Neural cell (in vitro differentiated cells): ENCODE measurements at regions not wholly inside any gene's neighbourhood (a gene's known extent, or its start where the extent isn't known, plus 50 kb on each side); places are given as distances from the start of the nearest gene placed in this dataset.

Experiments used
- H2AFZ ChIP-seq: fragments of 200-600, 300-800 bp; sonication (generic), shearing (Covaris generic); 2 replicates; pipeline ENCODE4 v1.6.0; 2014; ENCODE audit warnings: low read depth, mild to moderate bottlenecking, antibody characterized with exemption, low read length, moderate library complexity
- H3F3A ChIP-seq: fragments of 200-600 bp; shearing (Covaris generic); 2 replicates; pipeline ENCODE4 v1.6.1; 2016; ENCODE audit warnings: mild to moderate bottlenecking, moderate library complexity, mixed read lengths, antibody characterized with exemption, low read length; ENCODE audit not compliant: insufficient read depth, poor library complexity, severe bottlenecking
- H3K27ac ChIP-seq: fragments of 200-600, 300-800 bp; sonication (generic), shearing (Covaris generic); 2 replicates; pipeline ENCODE4 v1.5.1; 2014; ENCODE audit warnings: mild to moderate bottlenecking, low read length, moderate library complexity
- H3K27me3 ChIP-seq: fragments of 300-800, 200-600 bp; sonication (generic), shearing (Covaris generic); 2 replicates; pipeline ENCODE4 v1.6.0; 2014; ENCODE audit warnings: mild to moderate bottlenecking, low read depth, low read length, moderate library complexity; ENCODE audit not compliant: insufficient read depth
- H3K36me3 ChIP-seq: fragments of 300-800, 200-600 bp; sonication (generic), shearing (Covaris generic); 2 replicates; pipeline ENCODE4 v1.5.1; 2014; ENCODE audit warnings: mild to moderate bottlenecking, antibody characterized with exemption, low read length, moderate library complexity; ENCODE audit not compliant: insufficient read depth
- H3K4me2 ChIP-seq: fragments of 300-800, 200-600 bp; sonication (generic), shearing (Covaris generic); 2 replicates; pipeline ENCODE4 v1.6.0; 2014; ENCODE audit warnings: mild to moderate bottlenecking, low read length
- H3K4me3 ChIP-seq: fragments of 300-800, 200-600 bp; sonication (generic), shearing (Covaris generic); 2 replicates; pipeline ENCODE4 v1.5.1; 2014; ENCODE audit warnings: mild to moderate bottlenecking, low read length, moderate library complexity
- H3K79me2 ChIP-seq: fragments of 200-600 bp; shearing (Covaris generic); replicated peaks from 2 replicates; pipeline ENCODE4 v1.6.0; 2014; ENCODE audit warnings: mild to moderate bottlenecking, low read length, moderate library complexity; ENCODE audit not compliant: insufficient read depth
- H3K9ac ChIP-seq: fragments of 300-800, 200-600 bp; sonication (generic), shearing (Covaris generic); 2 replicates; pipeline ENCODE4 v1.6.1; 2016; ENCODE audit warnings: mild to moderate bottlenecking, low read length, mixed read lengths
- H3K9me2 ChIP-seq: fragments of 200-600 bp; shearing (Covaris generic); 2 replicates; pipeline ENCODE4 v1.6.1; 2016; ENCODE audit warnings: mild to moderate bottlenecking, low read length, mixed read lengths; ENCODE audit not compliant: insufficient read depth
- H3K9me3 ChIP-seq: fragments of 200-600, 300-800 bp; sonication (generic), shearing (Covaris generic); 2 replicates; pipeline ENCODE4 v1.6.1; 2016; ENCODE audit warnings: mild to moderate bottlenecking, mixed run types, low read length, moderate library complexity, mixed read lengths
- H4K20me1 ChIP-seq: fragments of 200-600 bp; shearing (Covaris generic); 2 replicates; pipeline ENCODE4 v1.6.1; 2016; ENCODE audit warnings: mild to moderate bottlenecking, mixed run types; ENCODE audit not compliant: insufficient read depth
- EP300 ChIP-seq: fragments of 450-650 bp; conservative IDR thresholded peaks from 2 replicates; pipeline ENCODE4 v1.6.1; 2014; ENCODE audit warnings: antibody characterized with exemption, mild to moderate bottlenecking, moderate library complexity; ENCODE audit not compliant: poor library complexity, severe bottlenecking
- EZH2 ChIP-seq: fragments of 200-600, 300-800 bp; shearing (Covaris generic), sonication (generic); IDR thresholded peaks from 2 replicates; pipeline ENCODE4 v1.6.1; 2014; ENCODE audit warnings: antibody characterized with exemption, low read length, borderline replicate concordance, mild to moderate bottlenecking; ENCODE audit not compliant: insufficient read depth, poor library complexity, severe bottlenecking
- MXI1 ChIP-seq: fragments of 450-650 bp; conservative IDR thresholded peaks from 2 replicates; pipeline ENCODE4 v1.6.1; 2014; ENCODE audit warnings: antibody characterized with exemption, mild to moderate bottlenecking; ENCODE audit not compliant: poor library complexity, severe bottlenecking
- POLR2AphosphoS5 ChIP-seq: IDR thresholded peaks from 2 replicates; pipeline ENCODE4 v1.6.1; 2012
- RAD21 ChIP-seq: fragments of 450-650 bp; conservative IDR thresholded peaks from 2 replicates; pipeline ENCODE4 v1.6.1; 2014; ENCODE audit warnings: antibody characterized with exemption, mild to moderate bottlenecking, moderate library complexity
- SMC3 ChIP-seq: fragments of 450-650 bp; conservative IDR thresholded peaks from 2 replicates; pipeline ENCODE4 v1.6.1; 2014; ENCODE audit warnings: antibody characterized with exemption, mild to moderate bottlenecking, moderate library complexity; ENCODE audit not compliant: poor library complexity
- TAF1 ChIP-seq: IDR thresholded peaks from 2 replicates; pipeline ENCODE4 v1.6.1; 2012; ENCODE audit warnings: low read depth
- TF ChIP-seq, protein P1 (sequence below): fragments of 450-650 bp; IDR thresholded peaks from 2 replicates; pipeline ENCODE4 v1.5.1; 2014; ENCODE audit warnings: antibody characterized with exemption, mild to moderate bottlenecking, moderate library complexity; ENCODE audit not compliant: poor library complexity, severe bottlenecking
- TF ChIP-seq, protein P2 (sequence below): IDR thresholded peaks from 2 replicates; pipeline ENCODE4 v1.6.1; 2012; ENCODE audit warnings: borderline replicate concordance

GRCh38 chr6:3557336-3557735 is 100.5 kb upstream of the SLC22A23 start:
- Histone ChIP-seq H3K9me3 (no peaks in the 10 kb centered on the region), H3K4me3 (no peak overlapping the region), H2AFZ (no peak overlapping the region), H3K36me3 (no peaks in the 10 kb centered on the region), H3K9me2 (no peaks in the 10 kb centered on the region), H3F3A (no peaks in the 10 kb centered on the region), H3K27ac (no peak overlapping the region), H4K20me1 (no peaks in the 10 kb centered on the region), H3K4me2 (no peak overlapping the region), H3K79me2 (no peaks in the 10 kb centered on the region), H3K27me3 (no peaks in the 10 kb centered on the region), H3K9ac (no peak overlapping the region)
- no peak for TF ChIP-seq TAF1
- no peak for TF ChIP-seq SMC3
- TF ChIP-seq RAD21: no peak
- no peak for TF ChIP-seq EZH2
- no peak for TF ChIP-seq POLR2AphosphoS5

DNA sequence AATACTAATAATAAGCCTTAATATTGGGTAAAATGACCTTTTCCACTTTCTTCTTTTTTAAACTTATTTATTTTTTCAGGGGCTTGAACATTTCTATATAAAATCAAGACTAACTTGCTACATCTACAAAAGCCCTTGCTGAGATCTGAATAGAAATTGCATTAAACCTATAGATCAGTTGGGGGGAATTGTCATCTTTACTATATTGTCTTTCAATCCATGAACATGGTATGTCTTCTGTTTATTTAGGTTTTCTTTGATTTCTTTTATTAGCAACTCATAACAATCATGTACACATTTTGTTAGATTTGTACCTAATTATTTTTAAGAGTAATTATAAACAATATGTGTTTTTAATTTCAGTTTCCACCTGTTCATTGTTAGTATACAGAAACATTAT is 96.4 kb upstream of the SLC22A23 start:
- Histone ChIP-seq H3K79me2 (no peaks in the 10 kb centered on the region), H3K4me2 (no peak overlapping the region), H3K4me3 (no peak overlapping the region), H3K27ac (no peak overlapping the region), H3K36me3 (no peaks in the 10 kb centered on the region), H4K20me1 (no peaks in the 10 kb centered on the region), H3K9me3 (no peaks in the 10 kb centered on the region), H2AFZ (no peak overlapping the region), H3K9me2 (no peaks in the 10 kb centered on the region), H3K27me3 (no peaks in the 10 kb centered on the region), H3K9ac (no peak overlapping the region), H3F3A (no peaks in the 10 kb centered on the region)
- TF ChIP-seq, protein P1, sequence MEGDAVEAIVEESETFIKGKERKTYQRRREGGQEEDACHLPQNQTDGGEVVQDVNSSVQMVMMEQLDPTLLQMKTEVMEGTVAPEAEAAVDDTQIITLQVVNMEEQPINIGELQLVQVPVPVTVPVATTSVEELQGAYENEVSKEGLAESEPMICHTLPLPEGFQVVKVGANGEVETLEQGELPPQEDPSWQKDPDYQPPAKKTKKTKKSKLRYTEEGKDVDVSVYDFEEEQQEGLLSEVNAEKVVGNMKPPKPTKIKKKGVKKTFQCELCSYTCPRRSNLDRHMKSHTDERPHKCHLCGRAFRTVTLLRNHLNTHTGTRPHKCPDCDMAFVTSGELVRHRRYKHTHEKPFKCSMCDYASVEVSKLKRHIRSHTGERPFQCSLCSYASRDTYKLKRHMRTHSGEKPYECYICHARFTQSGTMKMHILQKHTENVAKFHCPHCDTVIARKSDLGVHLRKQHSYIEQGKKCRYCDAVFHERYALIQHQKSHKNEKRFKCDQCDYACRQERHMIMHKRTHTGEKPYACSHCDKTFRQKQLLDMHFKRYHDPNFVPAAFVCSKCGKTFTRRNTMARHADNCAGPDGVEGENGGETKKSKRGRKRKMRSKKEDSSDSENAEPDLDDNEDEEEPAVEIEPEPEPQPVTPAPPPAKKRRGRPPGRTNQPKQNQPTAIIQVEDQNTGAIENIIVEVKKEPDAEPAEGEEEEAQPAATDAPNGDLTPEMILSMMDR: no peak
- no peak for TF ChIP-seq EZH2
- TF ChIP-seq, protein P2, sequence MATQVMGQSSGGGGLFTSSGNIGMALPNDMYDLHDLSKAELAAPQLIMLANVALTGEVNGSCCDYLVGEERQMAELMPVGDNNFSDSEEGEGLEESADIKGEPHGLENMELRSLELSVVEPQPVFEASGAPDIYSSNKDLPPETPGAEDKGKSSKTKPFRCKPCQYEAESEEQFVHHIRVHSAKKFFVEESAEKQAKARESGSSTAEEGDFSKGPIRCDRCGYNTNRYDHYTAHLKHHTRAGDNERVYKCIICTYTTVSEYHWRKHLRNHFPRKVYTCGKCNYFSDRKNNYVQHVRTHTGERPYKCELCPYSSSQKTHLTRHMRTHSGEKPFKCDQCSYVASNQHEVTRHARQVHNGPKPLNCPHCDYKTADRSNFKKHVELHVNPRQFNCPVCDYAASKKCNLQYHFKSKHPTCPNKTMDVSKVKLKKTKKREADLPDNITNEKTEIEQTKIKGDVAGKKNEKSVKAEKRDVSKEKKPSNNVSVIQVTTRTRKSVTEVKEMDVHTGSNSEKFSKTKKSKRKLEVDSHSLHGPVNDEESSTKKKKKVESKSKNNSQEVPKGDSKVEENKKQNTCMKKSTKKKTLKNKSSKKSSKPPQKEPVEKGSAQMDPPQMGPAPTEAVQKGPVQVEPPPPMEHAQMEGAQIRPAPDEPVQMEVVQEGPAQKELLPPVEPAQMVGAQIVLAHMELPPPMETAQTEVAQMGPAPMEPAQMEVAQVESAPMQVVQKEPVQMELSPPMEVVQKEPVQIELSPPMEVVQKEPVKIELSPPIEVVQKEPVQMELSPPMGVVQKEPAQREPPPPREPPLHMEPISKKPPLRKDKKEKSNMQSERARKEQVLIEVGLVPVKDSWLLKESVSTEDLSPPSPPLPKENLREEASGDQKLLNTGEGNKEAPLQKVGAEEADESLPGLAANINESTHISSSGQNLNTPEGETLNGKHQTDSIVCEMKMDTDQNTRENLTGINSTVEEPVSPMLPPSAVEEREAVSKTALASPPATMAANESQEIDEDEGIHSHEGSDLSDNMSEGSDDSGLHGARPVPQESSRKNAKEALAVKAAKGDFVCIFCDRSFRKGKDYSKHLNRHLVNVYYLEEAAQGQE: no peak
- no peak for TF ChIP-seq SMC3
- TF ChIP-seq POLR2AphosphoS5: no peak
- no peak for TF ChIP-seq RAD21
- TF ChIP-seq TAF1: no peak
- no peak for TF ChIP-seq MXI1
- TF ChIP-seq EP300: no peak
